ENCODE measurements at regions not wholly inside any gene's neighbourhood (a gene's known extent, or its start where the extent isn't known, plus 50 kb on each side); places are given as distances from the start of the nearest gene placed in this dataset.

DNA sequence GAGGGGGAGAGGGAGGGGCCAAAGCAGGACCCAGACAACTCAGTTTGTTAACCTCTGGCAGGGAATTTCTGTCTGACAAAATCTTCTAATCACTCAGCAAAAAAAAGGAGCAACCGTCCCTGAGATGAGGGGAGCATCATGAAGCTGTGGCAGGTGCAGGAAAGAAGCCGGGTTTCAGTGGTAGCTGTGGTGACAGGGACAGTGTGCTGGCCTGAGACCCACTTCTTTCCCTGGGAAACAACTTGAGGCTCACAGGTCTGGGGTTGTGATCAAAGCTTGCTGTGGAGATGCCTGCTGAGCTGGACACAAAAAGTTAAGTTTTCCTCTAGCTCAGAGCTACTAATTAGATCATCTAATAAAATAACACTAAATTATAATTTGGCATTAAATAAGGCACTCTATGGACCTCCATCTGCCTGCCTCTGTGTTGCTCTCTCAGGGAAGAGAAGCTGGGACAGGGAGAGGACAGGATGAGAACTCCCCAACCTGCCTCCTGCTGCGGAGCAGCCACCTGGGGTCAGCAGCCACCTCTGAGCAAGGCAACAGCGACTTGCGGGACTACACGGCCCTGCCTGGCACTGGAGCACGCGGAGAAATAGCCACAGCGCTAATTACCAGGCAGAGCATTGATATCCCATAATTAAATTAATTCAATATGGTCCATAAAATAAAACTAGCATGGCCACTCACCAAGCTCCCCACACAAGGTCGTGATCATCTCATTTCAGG lies 104.6 kb upstream of the TEX51 start:
- DNase-seq = no peak

DNA sequence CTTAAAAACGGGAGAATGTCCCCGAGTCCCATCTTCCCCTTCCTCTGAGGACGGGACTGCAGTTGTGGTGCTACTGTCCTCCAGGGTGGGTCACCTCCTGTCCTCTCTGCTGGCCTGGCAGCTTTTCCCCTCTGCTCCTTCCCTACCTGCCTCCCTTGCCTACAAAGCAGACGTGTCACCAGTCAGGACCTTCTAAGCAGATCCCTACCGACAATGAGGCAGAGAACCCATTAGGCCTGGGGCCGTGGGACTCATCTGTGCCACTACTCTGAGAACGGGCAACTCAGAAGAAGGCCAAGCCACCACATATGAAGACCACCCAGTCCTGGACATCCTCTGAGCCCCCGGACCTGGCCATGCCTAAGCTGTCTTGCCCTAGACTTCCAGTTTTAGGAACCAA lies 103.0 kb upstream of the TEX51 start:
- no peak for DNase-seq

DNA sequence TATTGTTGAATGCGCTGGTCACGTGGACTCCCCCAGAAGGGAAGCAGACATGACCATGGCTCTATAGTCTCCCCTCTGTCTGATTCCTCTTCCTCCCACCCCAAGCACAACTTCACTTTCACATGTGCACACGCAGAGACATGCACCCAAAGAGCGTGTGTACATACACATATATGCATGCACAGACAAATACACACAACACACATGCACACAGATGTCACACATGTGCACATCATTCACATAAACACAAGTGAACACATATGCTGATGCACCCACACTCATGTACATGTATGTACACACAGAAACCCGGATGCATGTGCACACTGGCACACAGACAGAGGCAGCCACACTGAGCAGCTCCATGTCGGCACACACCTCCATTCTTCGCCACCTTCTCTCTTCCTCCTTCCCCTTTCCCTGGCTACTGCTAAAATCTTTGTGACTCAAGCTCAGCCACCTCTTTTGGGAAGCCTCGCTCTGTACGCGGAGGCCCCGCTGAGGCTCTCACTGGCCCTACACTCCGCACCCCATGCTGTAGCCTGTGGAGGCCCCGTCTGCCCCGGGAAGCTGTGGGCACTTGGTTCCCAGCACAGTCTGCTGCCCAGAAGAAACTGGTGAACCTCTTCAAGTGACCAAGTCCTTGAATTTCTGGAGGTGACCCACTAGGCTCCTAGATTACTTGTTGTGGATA lies 101.6 kb upstream of the TEX51 start:
- DNase-seq = no peak

DNA sequence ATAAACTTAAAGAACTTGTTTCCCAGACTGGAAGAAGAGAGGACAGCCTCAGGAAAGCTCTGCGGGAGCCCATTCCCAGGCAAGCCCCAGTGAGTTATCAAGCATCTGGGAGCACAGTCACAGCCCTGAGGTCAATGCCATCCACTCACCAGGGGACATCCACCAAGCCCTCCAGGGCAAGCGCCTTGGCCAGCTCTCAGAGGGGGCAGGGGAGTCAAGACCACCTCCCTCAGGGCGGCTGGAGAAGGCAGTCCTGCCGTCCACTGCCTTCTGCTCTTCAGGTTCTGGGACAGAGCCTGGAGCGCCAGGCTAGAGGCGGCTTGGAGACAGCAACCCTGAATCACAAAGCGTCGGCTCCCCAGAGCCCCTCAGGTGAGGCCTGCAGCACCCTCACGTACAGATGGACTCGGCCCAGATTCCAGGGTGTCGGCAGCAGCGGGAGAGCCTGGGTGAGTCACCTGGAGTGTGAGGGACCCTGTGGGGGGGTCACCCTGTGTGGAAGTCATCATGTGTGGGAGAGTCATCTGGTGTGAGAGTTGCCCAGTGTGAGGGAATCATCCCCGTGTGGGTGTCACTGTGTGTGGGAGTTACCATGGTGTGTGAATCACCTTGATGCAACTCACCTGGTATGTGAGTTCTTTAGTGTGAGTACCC lies 100.9 kb upstream of the TEX51 start:
- DNase-seq = no peak

DNA sequence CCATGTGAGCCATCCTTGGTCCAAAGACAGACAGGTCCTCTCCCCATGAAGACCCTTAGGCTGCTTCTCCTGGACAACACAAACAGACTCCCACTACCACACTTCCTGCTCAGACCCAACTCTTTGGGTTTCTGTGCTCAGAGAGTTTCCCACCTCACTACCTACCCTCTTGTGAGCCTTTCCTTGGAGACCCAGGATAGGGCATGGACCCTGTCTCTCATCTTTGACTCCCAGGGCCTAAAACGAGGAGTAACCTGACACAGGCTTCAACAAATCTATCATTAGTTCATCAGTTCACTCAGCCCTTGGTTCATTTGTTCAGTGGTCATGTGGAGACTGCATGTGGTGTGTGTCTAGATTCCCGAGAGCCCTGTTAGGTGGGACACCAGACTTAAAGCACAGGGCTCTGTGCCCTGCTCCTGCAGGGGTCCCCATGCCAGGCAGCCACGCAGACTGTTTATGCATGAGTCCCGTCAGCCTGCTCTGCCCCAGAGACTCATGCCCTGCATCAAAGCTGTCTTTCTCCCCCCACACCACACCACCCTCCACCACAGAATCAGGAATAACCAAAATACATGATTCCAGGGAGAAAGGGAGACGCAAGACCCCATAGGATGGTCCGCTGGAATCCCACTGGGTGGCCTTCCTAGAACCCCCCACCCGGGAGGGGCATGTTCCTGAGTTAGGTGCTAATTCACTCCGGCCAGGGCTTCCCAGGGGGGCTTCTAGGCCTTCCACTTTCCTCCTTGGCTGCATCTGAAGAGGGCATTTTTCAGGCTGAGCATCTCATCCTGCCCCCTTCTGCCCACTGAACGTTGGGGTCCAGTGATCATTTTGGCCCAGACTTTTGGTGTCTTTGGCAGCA lies 100.2 kb upstream of the TEX51 start:
- no peak for DNase-seq

DNA sequence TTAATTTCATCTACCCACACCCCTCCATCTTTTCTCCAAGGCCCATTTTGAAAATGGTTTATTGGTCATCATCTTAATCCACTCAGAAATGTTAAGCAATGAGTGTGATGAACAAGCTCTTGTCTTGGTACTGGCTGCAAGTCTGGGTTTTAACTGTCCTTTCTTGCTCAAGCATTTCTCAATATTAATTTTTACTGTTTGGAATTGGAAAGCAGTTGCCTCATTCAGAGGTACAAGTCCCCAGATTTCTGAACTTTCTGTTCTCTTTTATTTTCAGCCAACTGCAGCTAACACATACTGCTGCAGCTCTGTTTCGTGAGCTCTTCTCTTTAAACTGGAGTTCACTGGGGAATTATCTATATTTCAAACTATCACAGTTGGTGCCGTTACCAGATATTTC lies 99.4 kb upstream of the TEX51 start:
- DNase-seq = no peak

DNA sequence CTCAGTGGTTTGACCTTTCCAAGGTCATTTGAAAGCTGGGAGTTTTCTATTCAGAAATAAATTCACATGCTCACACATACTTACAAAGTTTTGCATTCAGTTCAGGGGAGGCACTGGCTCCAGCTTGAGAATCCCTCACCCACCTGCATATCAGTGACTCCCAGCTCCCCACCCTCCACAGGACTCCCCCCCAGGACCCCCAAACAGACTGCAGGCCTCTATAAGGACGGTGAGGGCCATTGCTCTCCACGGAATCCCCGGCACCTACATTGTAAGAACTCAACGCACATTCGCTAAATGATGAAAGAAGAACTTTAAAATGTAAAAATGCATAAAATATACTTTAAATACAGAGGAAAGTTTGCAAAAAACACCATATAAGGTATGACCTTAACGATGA lies 97.2 kb upstream of the TEX51 start:
- DNase-seq = no peak

DNA sequence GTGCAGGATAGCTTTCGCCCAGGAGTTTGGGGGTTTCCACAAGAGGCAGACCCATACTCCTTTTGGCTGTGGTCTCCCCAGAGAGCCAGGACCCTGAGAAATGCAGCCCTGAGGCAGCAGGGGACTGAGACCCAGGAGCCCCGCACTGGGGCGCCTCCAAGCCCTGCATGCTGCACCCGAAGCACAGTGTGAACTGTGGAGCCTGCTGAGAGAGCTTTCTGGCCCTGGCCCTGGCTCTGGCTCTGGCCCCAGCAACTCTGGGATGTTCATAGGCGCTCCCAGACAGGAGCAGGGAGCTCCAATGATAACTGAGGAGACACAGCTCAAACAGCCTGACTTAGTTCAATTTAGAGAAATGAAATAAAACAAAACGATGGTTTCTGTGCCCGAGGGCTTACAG lies 96.4 kb upstream of the TEX51 start:
- DNase-seq = no peak

DNA sequence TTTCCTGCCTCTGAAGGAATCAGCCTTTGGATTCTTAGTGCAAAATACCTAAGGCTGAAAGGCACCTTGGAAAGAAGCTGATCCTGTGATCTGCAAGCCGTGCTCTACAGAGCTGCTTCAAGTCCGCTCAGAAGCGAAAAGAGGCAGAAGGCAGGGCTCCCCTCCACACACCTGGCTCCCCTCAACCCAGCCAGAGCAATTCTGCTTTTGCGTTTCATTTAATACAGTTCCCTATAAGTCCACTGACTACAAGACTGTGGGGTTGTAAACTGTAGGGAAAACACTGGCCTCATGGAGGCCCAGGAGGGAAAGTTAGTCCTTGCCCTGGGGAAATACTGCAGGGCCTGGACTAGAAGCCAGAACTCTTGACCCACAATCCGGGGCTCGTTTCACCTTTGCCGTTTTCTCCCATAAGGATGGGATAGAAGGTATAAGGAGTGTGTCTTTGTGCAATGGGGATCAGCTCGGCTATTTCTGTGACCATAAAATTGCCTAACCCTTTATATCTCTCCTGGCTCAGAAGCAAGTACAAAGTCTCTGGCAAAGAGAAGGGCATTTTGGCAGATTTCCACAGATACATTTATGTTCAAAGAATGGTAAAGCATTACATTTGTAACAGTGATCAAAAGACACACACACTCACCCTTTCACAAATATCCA lies 95.8 kb upstream of the TEX51 start:
- no peak for DNase-seq

DNA sequence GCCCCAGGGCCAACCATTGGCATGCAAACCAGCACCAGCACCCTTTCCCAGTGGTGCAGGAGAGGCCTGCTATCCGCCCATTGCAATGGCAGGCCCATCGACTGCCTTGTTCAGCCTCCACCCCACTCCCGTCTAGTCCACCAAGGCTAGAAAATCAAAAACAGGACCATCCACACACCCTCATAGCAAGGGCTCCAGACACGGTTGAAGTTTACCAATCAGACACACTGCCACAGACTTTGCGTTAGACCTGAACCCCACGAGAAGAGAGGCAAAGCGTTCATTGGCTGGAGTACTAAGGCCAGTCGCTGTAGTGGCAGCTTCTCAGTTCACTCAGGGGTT lies 95.3 kb upstream of the TEX51 start:
- no peak for DNase-seq

DNA sequence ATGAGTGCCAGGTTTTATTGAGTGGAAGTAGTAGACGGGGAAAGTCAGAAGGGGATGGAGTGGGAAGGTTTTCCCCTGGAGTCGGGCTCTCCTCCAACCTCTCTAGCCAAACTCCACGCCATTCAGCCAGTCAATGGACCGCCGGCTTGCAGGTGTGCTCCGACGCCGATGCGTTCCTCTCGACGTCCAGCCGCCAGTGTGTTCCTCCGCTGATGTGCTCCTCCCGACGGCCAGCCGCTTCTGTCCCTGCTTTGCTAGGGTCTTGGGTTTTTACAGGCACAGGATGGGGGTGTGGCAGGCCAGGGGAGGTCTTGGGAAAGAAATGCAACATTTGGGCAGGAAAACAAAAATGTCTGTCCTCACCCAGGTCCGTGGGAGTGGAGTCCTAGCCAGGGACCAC lies 94.3 kb upstream of the TEX51 start:
- DNase-seq = no peak

DNA sequence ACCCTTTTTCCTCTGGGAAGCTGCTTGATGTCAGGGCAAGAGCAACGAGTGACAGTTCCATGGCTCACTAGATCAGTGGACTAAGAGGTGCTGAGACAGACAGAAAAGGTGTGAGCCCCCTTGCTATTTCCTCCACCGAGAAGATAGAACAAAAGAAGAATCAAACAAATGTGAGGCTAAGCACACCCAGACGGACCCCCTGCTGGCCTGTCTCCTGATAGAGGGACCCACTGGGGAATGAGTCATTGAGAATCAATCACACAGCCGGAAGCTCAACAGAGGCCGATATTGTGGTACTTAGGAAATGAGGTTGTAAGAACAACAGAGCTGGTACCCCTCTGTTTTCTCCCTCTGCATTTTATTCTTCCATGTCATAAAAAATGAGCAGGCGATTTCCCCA lies 89.8 kb upstream of the TEX51 start:
- no peak for DNase-seq

DNA sequence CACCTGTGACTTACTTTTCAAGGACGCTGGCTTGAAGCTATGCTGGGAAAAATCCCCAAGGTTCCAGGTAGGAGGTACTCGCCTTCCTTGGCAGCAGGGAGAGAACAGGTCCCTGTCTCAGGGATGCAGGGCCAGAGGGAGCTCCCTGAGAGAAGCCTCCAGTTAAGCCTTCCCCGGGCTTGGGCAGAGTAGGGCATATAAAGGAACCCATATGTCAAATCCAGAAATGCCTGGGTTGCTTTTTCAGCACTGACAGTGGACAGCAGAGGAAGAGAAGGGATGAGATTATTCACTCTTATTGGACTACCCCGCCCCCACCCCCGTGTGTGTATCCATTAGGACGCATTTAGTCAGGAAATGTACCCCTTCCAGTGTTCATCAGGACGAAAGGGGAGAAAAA lies 89.3 kb upstream of the TEX51 start:
- DNase-seq = no peak

DNA sequence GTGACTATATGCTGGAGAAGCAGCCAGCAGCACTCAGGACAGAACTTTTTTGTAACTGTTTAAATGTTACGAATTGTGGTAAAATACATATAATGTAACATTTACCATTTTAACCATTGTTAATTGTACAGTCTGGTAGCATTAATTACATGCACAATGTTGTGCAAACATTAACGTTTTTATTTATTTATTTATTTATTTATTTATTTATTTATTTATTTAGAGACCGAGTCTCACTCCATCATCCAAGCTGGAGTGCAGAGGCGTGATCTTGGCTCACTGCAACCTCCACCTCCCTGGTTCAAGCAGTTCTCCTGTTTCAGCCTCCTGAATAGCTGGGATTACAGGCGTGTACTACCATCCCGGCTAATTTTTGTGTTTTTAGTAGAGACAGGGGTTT lies 88.7 kb upstream of the TEX51 start:
- no peak for DNase-seq

DNA sequence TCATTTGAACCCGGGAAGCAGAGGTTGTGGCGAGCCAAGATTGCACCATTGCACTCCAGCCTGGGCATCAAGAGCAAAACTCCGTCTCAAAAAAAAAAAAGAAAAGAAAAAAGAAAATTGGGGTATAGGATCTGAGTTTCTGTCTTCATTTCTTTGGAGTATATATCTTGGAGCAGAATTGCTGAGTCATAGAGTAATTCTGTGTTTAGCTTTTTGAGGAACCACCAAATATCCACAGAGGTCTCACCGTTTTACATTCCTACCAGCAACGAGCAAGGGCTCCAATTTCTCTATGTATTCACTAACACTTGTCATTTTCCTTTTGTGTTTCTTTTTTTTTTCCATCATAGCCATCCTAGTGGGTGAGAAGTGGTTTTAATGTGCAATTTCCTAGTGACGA lies 87.6 kb upstream of the TEX51 start:
- DNase-seq = no peak

DNA sequence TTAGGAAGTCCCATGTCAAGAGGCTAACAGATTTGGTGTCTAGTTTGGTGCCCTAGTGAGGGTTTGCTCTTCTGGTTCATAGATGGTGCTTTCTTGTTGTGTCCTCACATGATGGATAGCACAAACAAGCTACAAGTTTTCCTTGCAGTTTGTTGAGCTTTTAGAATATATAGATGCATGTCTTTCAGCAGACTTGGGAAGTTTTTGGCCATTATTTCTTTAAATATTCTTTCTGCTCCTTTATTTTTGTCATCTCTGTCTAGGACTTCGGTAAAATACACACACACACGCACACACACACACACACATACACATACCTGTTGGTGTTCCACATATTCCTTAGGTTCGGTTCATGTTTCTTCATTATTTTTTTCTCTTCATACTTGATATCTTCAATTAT lies 81.5 kb upstream of the TEX51 start:
- DNase-seq = no peak

DNA sequence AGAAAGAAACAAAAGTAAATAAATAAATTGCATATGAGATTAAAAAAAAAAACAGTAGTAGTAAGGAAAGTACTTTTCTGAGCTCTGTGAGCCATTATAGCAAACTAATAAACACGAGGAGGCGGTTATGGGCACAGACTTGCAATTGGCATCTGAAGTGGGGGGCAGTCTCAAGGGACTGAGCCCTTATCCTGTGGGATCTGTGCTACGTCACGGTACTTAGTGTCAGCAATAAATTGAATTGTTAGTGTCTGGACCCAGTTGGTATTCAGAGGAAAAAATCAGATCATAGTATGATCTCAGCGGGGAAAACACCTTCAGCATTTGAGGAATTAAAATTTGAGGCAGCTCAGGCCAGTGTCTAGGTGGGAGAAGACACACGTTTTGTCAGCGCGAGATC lies 76.6 kb upstream of the TEX51 start:
- DNase-seq = no peak

DNA sequence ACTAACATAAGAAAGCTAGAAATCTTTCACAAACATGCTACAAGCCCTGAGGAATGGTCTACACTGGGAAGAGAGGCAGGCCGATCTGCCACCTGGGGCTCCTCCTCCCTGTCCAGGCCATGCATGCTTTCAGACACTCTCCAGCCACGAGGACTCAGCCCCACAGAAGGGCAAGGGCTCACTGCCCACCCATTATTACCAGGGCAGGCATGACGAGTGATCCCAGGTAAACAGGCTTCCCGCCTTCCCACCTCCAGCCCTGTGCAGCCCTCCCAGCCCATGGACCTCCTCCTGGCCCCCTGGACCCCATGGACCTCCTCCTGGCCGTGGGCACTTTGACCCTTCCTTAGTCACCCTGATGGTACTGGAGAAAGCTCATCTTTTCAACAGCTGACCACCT lies 75.8 kb upstream of the TEX51 start:
- no peak for DNase-seq

DNA sequence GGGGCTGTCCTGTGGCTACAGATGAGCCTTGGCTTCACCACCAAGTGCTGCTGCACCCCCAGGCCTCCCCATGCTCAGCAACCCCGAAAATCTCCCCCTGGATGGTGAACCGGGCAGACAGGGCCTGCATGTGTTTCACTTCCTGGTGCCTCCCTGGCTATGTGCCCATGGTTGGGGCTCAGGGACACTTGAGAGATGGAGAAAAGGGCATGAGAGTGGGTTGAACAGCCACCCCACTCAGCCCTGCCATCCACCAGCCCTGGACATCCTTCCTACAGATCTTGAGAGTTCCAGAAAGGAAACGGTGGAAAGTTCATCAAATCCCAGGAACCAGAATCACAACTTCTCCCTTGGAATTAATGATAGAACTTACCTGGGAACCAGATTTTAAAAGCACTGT lies 74.7 kb upstream of the TEX51 start:
- DNase-seq = no peak

DNA sequence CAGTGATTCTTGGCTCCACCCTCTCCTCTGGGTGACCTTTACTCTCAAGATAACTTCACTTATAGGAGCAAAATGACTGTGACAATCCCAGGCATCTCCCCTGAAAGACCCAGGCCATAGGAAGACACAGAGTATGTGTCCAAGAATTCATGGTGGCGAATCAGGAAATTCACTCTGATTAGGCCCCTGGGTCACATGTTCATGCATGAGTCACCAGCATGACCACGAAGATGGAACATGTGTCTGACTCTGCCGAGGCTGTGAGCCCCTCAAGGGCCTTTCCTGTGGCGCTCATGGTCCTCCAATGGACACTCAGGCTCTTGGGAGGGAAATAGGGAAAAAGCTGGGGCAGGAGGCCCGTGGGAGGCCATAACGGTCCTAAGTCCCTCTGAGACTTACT lies 74.0 kb upstream of the TEX51 start:
- no peak for DNase-seq

DNA sequence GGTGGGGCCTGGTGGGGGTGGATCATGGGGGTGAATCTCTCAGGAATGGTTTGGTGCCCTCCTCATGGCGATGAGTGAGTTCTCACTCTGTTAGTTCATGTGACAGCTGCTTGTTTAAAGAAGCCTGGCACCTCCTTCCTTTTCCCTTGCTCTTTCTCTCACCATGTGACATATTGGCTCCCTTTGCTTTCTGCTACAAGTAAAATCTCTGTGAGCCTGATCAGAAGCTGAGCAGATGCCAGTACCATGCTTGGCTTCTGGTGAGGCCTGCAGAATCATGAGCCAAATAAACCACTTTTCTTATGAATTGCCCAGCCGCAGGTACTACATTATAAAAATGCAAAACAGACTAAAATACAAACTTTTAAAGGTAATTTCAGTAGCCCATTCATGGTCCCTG lies 73.4 kb upstream of the TEX51 start:
- DNase-seq = no peak

DNA sequence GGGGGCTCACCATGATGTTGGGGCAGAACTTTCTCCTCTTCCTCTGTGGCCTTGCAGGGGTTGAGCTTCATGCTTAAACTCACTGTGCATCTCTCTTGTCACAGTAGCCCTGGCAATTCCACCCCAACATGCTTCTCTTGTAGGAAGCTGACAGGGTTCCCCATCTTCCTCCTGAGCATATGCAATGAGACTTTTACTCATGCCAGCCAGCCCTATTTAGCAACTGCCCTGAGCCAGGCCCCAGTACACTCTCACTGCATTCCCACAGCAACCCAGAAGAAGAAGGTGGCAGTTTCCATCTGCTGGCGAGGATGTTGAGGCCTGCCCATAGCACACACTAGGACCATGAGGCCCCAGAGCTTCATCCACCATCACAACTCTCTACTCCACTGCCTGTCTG lies 72.2 kb upstream of the TEX51 start:
- no peak for DNase-seq

DNA sequence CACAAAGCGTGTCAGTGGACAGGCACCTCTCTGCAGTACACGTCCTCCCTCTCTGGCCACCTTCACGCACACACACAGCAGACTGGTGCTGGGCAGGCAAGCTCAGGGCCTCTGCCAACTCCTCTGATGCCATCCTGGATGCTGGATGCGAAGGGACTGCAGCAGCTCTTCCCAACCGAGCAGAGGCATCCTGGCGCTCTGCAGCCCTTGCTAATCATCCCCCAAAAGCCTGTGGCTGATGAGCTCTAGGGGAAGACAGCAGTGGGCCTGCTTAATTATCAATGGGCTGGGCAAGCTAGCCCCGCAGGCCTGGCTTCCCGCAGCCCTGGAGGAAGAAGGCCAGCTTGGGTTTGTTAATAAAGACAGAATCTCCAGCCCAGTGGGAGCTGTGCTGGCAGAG lies 71.3 kb upstream of the TEX51 start:
- no peak for DNase-seq

Data from stimulated activated CD4-positive, alpha-beta T cell treated with anti-CD3 and anti-CD28 coated beads, Interleukin-2, amount 100 ng/mL, for 48 hours (primary cell).